ENCODE measurements at regions not wholly inside any gene's neighbourhood (a gene's known extent, or its start where the extent isn't known, plus 50 kb on each side); places are given as distances from the start of the nearest gene placed in this dataset.

DNA sequence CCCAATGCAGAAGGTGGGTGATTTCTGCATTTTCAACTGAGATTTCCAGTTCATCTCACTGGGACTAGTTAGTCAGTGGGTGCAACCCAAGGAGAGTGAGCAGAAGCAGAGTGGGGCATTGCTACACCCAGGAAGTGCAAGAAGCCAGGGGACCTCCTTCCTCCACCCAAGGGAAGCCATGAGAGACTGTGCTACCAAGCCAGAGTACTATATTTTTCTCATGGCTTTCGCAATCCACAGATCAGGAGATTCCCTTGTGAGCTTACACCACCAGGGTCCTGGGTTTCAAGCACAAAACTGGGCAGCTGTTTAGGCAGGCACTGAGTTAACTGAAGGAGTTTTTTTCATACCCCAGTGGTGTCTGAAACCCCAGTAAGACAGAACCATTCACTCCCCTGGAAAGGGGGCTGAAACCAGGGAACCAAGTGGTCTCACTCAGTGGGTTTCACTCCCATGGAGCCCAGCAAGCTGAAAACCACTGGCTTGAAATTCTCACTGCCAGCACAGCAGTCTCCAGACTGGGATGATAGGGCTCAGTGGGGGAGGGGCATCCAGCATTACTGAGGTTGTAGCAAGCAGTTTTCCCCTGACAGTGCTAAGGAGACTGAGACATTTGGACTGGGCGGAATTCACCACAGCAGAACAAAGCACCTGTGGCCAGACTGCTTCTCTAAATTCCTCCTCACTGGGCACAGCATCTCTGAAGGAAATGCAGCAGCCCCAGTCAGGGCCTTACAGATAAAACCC is 903.4 kb downstream of the TECRL start:
- intact Hi-C loops (cut with micrococcal nuclease; ENCODE audit: unreplicated experiment) = no loop called here
- Histone ChIP-seq H3K27me3 (replicated peaks in 1 of 2; ENCODE audit: control insufficient read depth in 2 of 2, insufficient read depth in 2 of 2, low read length in 1 of 2) (no peaks in the 10 kb centered on the region), H2AFZ (ENCODE audit: control insufficient read depth, low read depth, low read length) (no peak overlapping the region), H3K79me2 (ENCODE audit: control insufficient read depth, insufficient read depth, low read length) (no peaks in the 10 kb centered on the region), H3K27ac (ENCODE audit: control insufficient read depth, insufficient read depth) (no peak overlapping the region), H4K20me1 (ENCODE audit: control insufficient read depth, insufficient read depth) (no peaks in the 10 kb centered on the region), H3K4me1 (ENCODE audit: control insufficient read depth, insufficient read depth, low read length) (no peaks in the 10 kb centered on the region), H3K4me2 (ENCODE audit: control insufficient read depth, insufficient read depth) (no peak overlapping the region), H3K36me3 (ENCODE audit: control insufficient read depth in 2 of 2, insufficient read depth in 2 of 2, low read length in 1 of 2) (no peaks in the 10 kb centered on the region), H3K9me3 (replicated peaks; ENCODE audit: control insufficient read depth, insufficient read depth, low read length) (no peaks in the 10 kb centered on the region), H3K9ac (ENCODE audit: control insufficient read depth, insufficient read depth, low read length) (no peak overlapping the region), H3K4me3 (no peak overlapping the region)
- WGBS (ENCODE audit: insufficient coverage, insufficient replicate concordance, low lambda C conversion rate, missing lambda C conversion rate) = 98% methylated on average over 2 of the region's 2 CpGs
- ChIA-PET RAD21 (ENCODE audit: unreplicated experiment) (no interaction called here), CTCF (no interaction called here), SMC1A (ENCODE audit: uncharacterized antibody, unreplicated experiment) (no interaction called here), POLR2A (interaction anchor here (1.2 kb wide), 1 partner anchor 12 kb away, joined by 4 read pairs; no protein-coding TSS in a partner anchor)
- FAIRE-seq (no peak), ATAC-seq (no peak), DNase-seq (ENCODE audit: low read depth, low spot score) (no peak)
- no TSS peak for BruUV-seq (replicated peaks)
- in situ Hi-C loops (cut with MboI) = no loop called here
- no peak for TF ChIP-seq PBX3 (IDR thresholded peaks at IDR 0.05; ENCODE audit: insufficient replicate concordance, low read depth, low read length)
- TF ChIP-seq FOXK2 (IDR thresholded peaks at IDR 0.05) = no peak
- no peak for TF ChIP-seq SMAD5 (IDR thresholded peaks at IDR 0.05; ENCODE audit: low read depth)
- TF ChIP-seq GATAD2B (conservative IDR thresholded peaks at IDR 0.05; ENCODE audit: low read depth) = no peak
- no peak for TF ChIP-seq SMAD1 (IDR thresholded peaks at IDR 0.05; ENCODE audit: low read depth, partially characterized antibody)
- no peak for TF ChIP-seq MTA3 (IDR thresholded peaks at IDR 0.05; ENCODE audit: borderline replicate concordance, low read length)
- TF ChIP-seq HDAC6 (IDR thresholded peaks at IDR 0.05; ENCODE audit: unreplicated experiment) = no peak
- TF ChIP-seq ZNF207 (IDR thresholded peaks at IDR 0.05; ENCODE audit: borderline replicate concordance) = no peak
- no peak for TF ChIP-seq ELK1 (IDR thresholded peaks at IDR 0.05; ENCODE audit: low read depth, low read length)
- no peak for TF ChIP-seq ZBED1 (IDR thresholded peaks at IDR 0.05; ENCODE audit: borderline replicate concordance)
- no peak for TF ChIP-seq SREBF2 (IDR thresholded peaks at IDR 0.05; ENCODE audit: low read length)
- TF ChIP-seq, protein P1, sequence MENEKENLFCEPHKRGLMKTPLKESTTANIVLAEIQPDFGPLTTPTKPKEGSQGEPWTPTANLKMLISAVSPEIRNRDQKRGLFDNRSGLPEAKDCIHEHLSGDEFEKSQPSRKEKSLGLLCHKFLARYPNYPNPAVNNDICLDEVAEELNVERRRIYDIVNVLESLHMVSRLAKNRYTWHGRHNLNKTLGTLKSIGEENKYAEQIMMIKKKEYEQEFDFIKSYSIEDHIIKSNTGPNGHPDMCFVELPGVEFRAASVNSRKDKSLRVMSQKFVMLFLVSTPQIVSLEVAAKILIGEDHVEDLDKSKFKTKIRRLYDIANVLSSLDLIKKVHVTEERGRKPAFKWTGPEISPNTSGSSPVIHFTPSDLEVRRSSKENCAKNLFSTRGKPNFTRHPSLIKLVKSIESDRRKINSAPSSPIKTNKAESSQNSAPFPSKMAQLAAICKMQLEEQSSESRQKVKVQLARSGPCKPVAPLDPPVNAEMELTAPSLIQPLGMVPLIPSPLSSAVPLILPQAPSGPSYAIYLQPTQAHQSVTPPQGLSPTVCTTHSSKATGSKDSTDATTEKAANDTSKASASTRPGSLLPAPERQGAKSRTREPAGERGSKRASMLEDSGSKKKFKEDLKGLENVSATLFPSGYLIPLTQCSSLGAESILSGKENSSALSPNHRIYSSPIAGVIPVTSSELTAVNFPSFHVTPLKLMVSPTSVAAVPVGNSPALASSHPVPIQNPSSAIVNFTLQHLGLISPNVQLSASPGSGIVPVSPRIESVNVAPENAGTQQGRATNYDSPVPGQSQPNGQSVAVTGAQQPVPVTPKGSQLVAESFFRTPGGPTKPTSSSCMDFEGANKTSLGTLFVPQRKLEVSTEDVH (IDR thresholded peaks at IDR 0.05; ENCODE audit: low read depth, partially characterized antibody) = no peak
- no peak for TF ChIP-seq LARP7 (IDR thresholded peaks at IDR 0.05)
- TF ChIP-seq, protein P2, sequence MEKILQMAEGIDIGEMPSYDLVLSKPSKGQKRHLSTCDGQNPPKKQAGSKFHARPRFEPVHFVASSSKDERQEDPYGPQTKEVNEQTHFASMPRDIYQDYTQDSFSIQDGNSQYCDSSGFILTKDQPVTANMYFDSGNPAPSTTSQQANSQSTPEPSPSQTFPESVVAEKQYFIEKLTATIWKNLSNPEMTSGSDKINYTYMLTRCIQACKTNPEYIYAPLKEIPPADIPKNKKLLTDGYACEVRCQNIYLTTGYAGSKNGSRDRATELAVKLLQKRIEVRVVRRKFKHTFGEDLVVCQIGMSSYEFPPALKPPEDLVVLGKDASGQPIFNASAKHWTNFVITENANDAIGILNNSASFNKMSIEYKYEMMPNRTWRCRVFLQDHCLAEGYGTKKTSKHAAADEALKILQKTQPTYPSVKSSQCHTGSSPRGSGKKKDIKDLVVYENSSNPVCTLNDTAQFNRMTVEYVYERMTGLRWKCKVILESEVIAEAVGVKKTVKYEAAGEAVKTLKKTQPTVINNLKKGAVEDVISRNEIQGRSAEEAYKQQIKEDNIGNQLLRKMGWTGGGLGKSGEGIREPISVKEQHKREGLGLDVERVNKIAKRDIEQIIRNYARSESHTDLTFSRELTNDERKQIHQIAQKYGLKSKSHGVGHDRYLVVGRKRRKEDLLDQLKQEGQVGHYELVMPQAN (conservative IDR thresholded peaks at IDR 0.05) = no peak
- no peak for TF ChIP-seq HSF1 (IDR thresholded peaks at IDR 0.05; ENCODE audit: low read depth, low read length)

Data from GM12878 (cell line).